NT2/D1 (cell line): ENCODE measurements at regions not wholly inside any gene's neighbourhood (a gene's known extent, or its start where the extent isn't known, plus 50 kb on each side); places are given as distances from the start of the nearest gene placed in this dataset.

Experiments
- DNase-seq: peaks from one replicate; pipeline ENCODE4 v3.0.0-alpha.2; 2011; ENCODE audit warnings: low read depth, low spot score
- H3K27me3 ChIP-seq: 2 replicates; pipeline ENCODE4 v1.6.0; 2011; ENCODE audit warnings: mild to moderate bottlenecking; ENCODE audit not compliant: insufficient read length, insufficient read depth
- H3K36me3 ChIP-seq: 2 replicates; pipeline ENCODE4 v1.6.1; 2011; ENCODE audit warnings: mild to moderate bottlenecking, low read length, mixed read lengths; ENCODE audit not compliant: insufficient read depth, insufficient read length
- H3K4me1 ChIP-seq: 2 replicates; pipeline ENCODE4 v1.5.1; 2011; ENCODE audit not compliant: insufficient read depth, insufficient read length
- H3K4me3 ChIP-seq: 2 replicates; pipeline ENCODE4 v1.5.1; 2011; ENCODE audit warnings: low read depth; ENCODE audit not compliant: insufficient read length
- H3K9ac ChIP-seq: 2 replicates; pipeline ENCODE4 v1.6.0; 2011; ENCODE audit warnings: low read depth; ENCODE audit not compliant: insufficient read length
- H3K9me3 ChIP-seq: 2 replicates; pipeline ENCODE4 v1.5.1; 2011; ENCODE audit warnings: mild to moderate bottlenecking, low read length; ENCODE audit not compliant: insufficient read depth
- SUZ12 ChIP-seq: IDR thresholded peaks from 2 replicates; pipeline ENCODE4 v1.6.1; 2011; ENCODE audit not compliant: insufficient read length, insufficient read depth; ENCODE audit errors: extremely low read depth
- YY1 ChIP-seq: IDR thresholded peaks from 2 replicates; pipeline ENCODE4 v1.6.1; 2011; ENCODE audit not compliant: insufficient read length, insufficient read depth
- ZNF274 ChIP-seq: IDR thresholded peaks from 2 replicates; pipeline ENCODE4 v1.6.1; 2011; ENCODE audit warnings: mild to moderate bottlenecking, low read depth, low read length

- Histone ChIP-seq H3K9me3 (no peaks in the 10 kb centered on the region), H3K36me3 (no peaks in the 10 kb centered on the region), H3K4me1 (no peaks in the 10 kb centered on the region), H3K27me3 (no peaks in the 10 kb centered on the region), H3K4me3 (no peak overlapping the region), H3K9ac (no peak overlapping the region)
- TF ChIP-seq ZNF274, result no peak
- TF ChIP-seq SUZ12, result no peak
- no peak for TF ChIP-seq YY1
- DNase-seq, result no peak
Measured at GRCh38 chr10:53403688-53404087, 631.1 kb upstream of the MBL2 start.

DNA sequence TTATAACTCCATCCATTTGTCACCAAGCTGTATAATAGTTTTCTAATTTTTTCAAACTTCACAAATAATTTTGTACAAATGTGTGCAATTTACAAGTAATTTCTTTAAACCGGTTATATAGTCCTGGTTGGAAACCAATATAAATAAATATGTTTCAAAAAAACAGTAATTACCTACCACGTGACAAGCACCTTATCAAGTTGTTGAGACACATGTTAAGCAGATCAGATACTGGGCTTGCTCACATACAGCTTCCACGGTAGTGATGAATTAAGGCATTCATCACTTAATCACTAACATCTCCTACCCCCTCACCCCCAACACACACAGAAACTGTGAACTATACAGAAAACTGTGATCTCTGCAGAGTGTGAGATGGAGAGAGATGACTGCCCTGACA, 630.0 kb upstream of the MBL2 start:
- TF ChIP-seq YY1, result no peak
- TF ChIP-seq ZNF274, result no peak
- TF ChIP-seq SUZ12, result no peak
- no peaks in the 10 kb centered on the region for H3K27me3 ChIP-seq

GRCh38 chr10:53401536-53401935, 629.0 kb upstream of the MBL2 start:
- Histone ChIP-seq H3K9ac (no peak overlapping the region), H3K36me3 (no peaks in the 10 kb centered on the region), H3K27me3 (no peaks in the 10 kb centered on the region), H3K4me1 (no peaks in the 10 kb centered on the region), H3K4me3 (no peak overlapping the region), H3K9me3 (no peaks in the 10 kb centered on the region)
- DNase-seq, result no peak
- TF ChIP-seq YY1, result no peak
- TF ChIP-seq SUZ12, result no peak
- no peak for TF ChIP-seq ZNF274

More for the DNA sequence above, 630.0 kb upstream of the MBL2 start:
- no peak overlapping the region for H3K4me3 ChIP-seq
- no peak overlapping the region for H3K9ac ChIP-seq
- H3K36me3 ChIP-seq, result no peaks in the 10 kb centered on the region
- DNase-seq, result no peak
- no peaks in the 10 kb centered on the region for H3K4me1 ChIP-seq
- H3K9me3 ChIP-seq, result no peaks in the 10 kb centered on the region

DNA sequence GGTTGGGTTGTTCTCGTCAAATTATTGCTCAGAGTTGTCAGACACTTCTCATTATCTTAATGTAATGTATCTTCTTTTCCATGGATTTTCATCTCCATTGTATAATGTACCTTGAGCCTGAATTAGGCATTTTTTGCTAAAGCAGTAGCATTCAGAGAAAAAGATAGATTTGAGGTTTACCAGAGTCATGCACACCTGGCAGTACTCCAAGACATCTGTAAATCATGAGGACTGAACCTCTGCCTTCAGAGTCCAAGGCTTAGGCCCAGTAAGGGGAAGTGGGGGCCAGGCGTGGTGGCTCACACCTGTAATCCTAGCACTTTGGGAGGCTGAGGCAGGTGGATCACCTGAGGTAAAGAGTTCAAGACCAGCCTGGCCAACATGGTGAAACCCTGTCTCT, 624.3 kb upstream of the MBL2 start:
- Histone ChIP-seq H3K27me3 (no peaks in the 10 kb centered on the region), H3K9me3 (peaks cover 23% of the 10 kb centered on the region; the same call in 1 of the 2 replicates), H3K9ac (no peak overlapping the region), H3K36me3 (no peaks in the 10 kb centered on the region), H3K4me3 (no peak overlapping the region), H3K4me1 (no peaks in the 10 kb centered on the region)
- TF ChIP-seq ZNF274, result no peak
- TF ChIP-seq SUZ12, result no peak
- TF ChIP-seq YY1, result no peak
- DNase-seq, result no peak

DNA sequence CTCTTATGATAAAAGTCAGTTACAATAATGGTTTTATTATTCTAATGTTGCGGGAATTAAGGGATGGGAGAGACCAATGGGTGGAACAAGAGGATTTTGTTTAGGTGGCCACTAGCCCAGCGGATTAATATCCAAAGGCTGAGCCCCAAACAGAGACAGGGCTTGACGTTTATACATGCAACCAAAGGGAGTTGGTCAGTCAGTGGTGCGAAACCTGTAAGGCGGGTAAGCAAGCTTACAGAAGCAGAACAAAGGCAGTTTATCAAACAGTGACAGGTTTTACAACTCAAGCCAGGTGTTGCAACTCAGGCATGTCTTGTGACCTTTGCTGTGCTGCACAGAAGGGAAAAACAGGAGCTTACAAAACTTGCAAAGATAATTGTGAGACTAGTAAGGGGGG, 622.9 kb upstream of the MBL2 start:
- H3K36me3 ChIP-seq, result no peaks in the 10 kb centered on the region
- H3K27me3 ChIP-seq, result no peaks in the 10 kb centered on the region
- peaks cover 23% of the 10 kb centered on the region; the same call in 1 of the 2 replicates for H3K9me3 ChIP-seq
- H3K4me3 ChIP-seq, result no peak overlapping the region
- DNase-seq, result no peak
- no peak for TF ChIP-seq SUZ12
- no peak overlapping the region for H3K9ac ChIP-seq
- H3K4me1 ChIP-seq, result no peaks in the 10 kb centered on the region

DNA sequence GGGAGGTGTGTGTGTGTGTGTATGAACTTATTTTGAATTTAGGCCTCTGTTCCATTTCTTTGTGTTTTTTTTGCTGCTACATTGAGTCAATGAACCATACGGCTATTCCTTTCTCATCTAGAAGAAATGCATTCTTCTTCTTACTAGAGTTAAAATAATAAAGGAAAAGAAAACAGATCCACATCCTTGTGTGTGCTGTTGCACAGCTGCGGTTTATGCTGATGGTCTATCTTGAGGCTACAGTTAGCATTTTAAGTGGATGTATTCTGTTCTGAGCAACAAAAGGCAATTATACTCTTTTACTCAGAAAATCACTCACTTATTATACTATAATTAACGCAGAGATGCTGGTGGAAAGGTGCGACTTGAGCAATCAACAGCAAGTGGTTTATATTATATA, 615.0 kb upstream of the MBL2 start:
- no peaks in the 10 kb centered on the region for H3K4me1 ChIP-seq
- no peak for DNase-seq

GRCh38 chr10:53382543-53382942, 610.0 kb upstream of the MBL2 start:
- no peaks in the 10 kb centered on the region for H3K9me3 ChIP-seq
- H3K27me3 ChIP-seq, result no peaks in the 10 kb centered on the region
- DNase-seq, result no peak
- H3K4me3 ChIP-seq, result no peak overlapping the region
- H3K4me1 ChIP-seq, result no peaks in the 10 kb centered on the region
- TF ChIP-seq ZNF274, result no peak
- no peak for TF ChIP-seq SUZ12
- TF ChIP-seq YY1, result no peak
- no peaks in the 10 kb centered on the region for H3K36me3 ChIP-seq
- no peak overlapping the region for H3K9ac ChIP-seq

More for the DNA sequence above, 615.0 kb upstream of the MBL2 start:
- TF ChIP-seq SUZ12 (no peak), YY1 (no peak), ZNF274 (no peak)
- Histone ChIP-seq H3K36me3 (no peaks in the 10 kb centered on the region), H3K27me3 (no peaks in the 10 kb centered on the region), H3K9me3 (no peaks in the 10 kb centered on the region), H3K9ac (no peak overlapping the region), H3K4me3 (no peak overlapping the region)

DNA sequence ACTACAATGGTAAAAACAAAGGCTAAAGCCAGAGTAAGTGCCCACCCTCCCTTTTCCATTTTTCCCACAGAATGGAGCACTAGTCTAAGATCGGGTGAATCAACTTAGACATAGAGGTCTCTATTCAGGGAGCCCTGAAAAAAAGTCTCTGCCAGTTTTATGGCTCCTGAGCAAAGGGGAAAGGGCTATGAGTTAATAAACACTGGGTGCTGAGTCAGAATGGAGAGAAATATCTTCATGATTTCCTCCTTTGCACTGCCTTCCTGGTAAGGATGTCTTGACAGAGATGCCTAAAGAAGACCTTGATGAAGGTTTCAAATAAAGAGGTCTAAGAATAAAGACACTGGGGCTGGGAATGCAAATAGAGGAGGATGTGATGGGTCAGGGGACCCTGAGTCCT, 607.4 kb upstream of the MBL2 start:
- TF ChIP-seq SUZ12 (no peak), ZNF274 (no peak), YY1 (no peak)
- no peaks in the 10 kb centered on the region for H3K36me3 ChIP-seq
- DNase-seq, result no peak
- no peak overlapping the region for H3K9ac ChIP-seq
- H3K27me3 ChIP-seq, result no peaks in the 10 kb centered on the region
- H3K4me3 ChIP-seq, result no peak overlapping the region
- no peaks in the 10 kb centered on the region for H3K4me1 ChIP-seq
- no peaks in the 10 kb centered on the region for H3K9me3 ChIP-seq
